HL-60 (cell line): ENCODE measurements at regions not wholly inside any gene's neighbourhood (a gene's known extent, or its start where the extent isn't known, plus 50 kb on each side); places are given as distances from the start of the nearest gene placed in this dataset.

Experiments used
- DNase-seq, 2 experiments: peaks; one replicate each; pipeline ENCODE4 v3.0.0-alpha.2; 2010 to 2020; ENCODE audit warnings: low read depth in 1 of 2, low spot score in 1 of 2
- H3K27ac ChIP-seq: fragments of 250-450 bp; sonication (Bioruptor Pico); replicated peaks from 2 replicates; pipeline ENCODE4 v1.5.1; 2020; ENCODE audit warnings: mild to moderate bottlenecking, moderate library complexity
- H3K27me3 ChIP-seq: fragments of 250-450 bp; sonication (Bioruptor Pico); 2 replicates; pipeline ENCODE4 v1.5.1; 2021; ENCODE audit warnings: mild to moderate bottlenecking, moderate library complexity; ENCODE audit not compliant: insufficient read depth, poor library complexity, severe bottlenecking
- H3K4me3 ChIP-seq: replicated peaks from 2 replicates; pipeline ENCODE4 v1.5.1; 2011; ENCODE audit warnings: mild to moderate bottlenecking, control low read depth, low read length; ENCODE audit not compliant: insufficient read depth
- CTCF ChIP-seq: IDR thresholded peaks from one replicate; pipeline ENCODE4 v1.5.1; 2011; ENCODE audit warnings: low read length, control low read depth, inconsistent platforms; ENCODE audit not compliant: insufficient read depth
- GABPA ChIP-seq: IDR thresholded peaks from 2 replicates; pipeline ENCODE4 v1.6.1; 2012; ENCODE audit warnings: low read depth
- POLR2AphosphoS5 ChIP-seq: IDR thresholded peaks from 2 replicates; pipeline ENCODE4 v1.6.1; 2012; ENCODE audit warnings: low read depth
- REST ChIP-seq: IDR thresholded peaks from 2 replicates; pipeline ENCODE4 v1.6.1; 2012; ENCODE audit warnings: low read depth; ENCODE audit not compliant: insufficient replicate concordance
- SPI1 ChIP-seq: IDR thresholded peaks from 2 replicates; pipeline ENCODE4 v1.6.1; 2012; ENCODE audit warnings: low read depth, mild to moderate bottlenecking, borderline replicate concordance

- H3K4me3 ChIP-seq: no peak overlapping the region
- H3K27ac ChIP-seq: no peak overlapping the region
- no peak for TF ChIP-seq REST
- TF ChIP-seq GABPA: no peak
- no peak for TF ChIP-seq POLR2AphosphoS5
- TF ChIP-seq SPI1: no peak
- TF ChIP-seq CTCF: no peak
- DNase-seq: no peak
- no peaks in the 10 kb centered on the region for H3K27me3 ChIP-seq
Measured at GRCh38 chr5:147168578-147169327, 66.1 kb upstream of the STK32A start.

- no peak for DNase-seq
- TF ChIP-seq CTCF (no peak), REST (no peak), SPI1 (no peak), GABPA (no peak), POLR2AphosphoS5 (no peak)
- H3K27me3 ChIP-seq: no peaks in the 10 kb centered on the region
- H3K4me3 ChIP-seq: no peak overlapping the region
- H3K27ac ChIP-seq: no peak overlapping the region
Measured at GRCh38 chr5:147169399-147169798, 65.4 kb upstream of the STK32A start.

- no peak overlapping the region for H3K27ac ChIP-seq
- TF ChIP-seq SPI1: no peak
- TF ChIP-seq GABPA: no peak
- no peak for TF ChIP-seq POLR2AphosphoS5
- TF ChIP-seq REST: no peak
- TF ChIP-seq CTCF: no peak
- no peak for DNase-seq
- no peak overlapping the region for H3K4me3 ChIP-seq
- no peaks in the 10 kb centered on the region for H3K27me3 ChIP-seq
Measured at GRCh38 chr5:147169901-147170300, 64.9 kb upstream of the STK32A start.
